ENCODE measurements at regions not wholly inside any gene's neighbourhood (a gene's known extent, or its start where the extent isn't known, plus 50 kb on each side); places are given as distances from the start of the nearest gene placed in this dataset.

DNA sequence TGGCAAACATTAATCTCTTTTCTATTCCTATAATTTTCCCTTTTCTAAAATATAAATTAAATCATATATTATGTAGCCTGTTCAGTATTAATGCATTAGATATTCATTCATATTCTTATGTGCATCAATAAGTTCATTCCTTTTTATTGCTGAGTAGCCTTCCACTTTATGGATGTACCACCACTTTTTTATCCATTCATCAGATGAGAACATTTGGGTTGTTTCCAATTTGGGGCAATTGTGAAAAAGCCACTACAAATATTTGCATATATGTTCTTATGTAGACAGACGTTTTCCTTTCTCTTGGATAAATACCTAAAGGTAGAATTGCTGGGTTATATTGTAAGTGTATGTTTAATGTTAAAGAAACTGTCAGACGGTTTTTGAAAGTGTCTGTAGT is 79.4 kb upstream of the MAPK10 start:
- Histone ChIP-seq H3K27ac (no peak overlapping the region), H3K36me3 (no peaks in the 10 kb centered on the region), H3K4me3 (no peak overlapping the region), H3K4me1 (ENCODE audit: low read depth) (no peaks in the 10 kb centered on the region), H3K9me3 (ENCODE audit: low read depth) (no peaks in the 10 kb centered on the region), H3K27me3 (no peaks in the 10 kb centered on the region)
- TF ChIP-seq CTCF (IDR thresholded peaks at IDR 0.05; ENCODE audit: low read depth, low read length): no peak
- DNase-seq (ENCODE audit: low read depth in 1 of 2, low spot score in 1 of 2): no peak

DNA sequence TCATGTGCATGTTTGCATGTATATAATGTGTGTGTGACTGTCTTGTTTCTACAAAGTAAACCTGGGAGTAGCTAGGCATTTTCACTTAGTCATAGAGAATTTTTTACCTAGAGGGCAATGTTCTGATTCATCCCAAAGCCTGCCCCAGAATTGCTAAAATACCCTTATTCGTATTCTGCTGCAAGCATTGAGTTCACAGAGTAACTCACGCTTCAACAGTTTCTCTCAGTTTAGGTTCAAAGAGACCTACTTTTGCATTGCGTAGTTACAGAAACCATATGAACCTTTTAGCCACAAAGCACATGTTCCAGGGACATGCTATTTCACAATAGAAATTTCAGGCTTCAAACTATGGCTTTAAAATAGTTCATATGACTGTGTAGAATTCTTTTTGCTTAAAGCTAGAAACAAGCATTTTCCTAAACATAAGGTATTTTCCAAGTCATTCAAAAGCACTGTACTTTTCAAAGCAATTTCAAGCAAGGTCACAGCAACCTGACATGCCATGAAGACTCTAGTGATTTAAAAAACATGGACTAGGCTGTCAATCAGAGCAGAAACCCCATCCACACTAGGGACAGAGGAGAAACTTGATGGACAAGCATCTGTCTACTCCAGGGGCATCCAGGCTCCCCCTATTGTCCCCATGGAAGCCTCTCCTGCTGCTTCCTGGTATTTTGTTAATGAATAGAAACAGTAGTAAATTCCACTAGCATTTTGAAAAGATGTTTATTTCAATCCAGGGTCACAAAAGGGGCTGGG is 81.5 kb upstream of the MAPK10 start:
- DNase-seq (ENCODE audit: low read depth in 1 of 2, low spot score in 1 of 2): peak in 1 of 2 donors; percentile 13
- H3K4me1 ChIP-seq (ENCODE audit: low read depth): no peaks in the 10 kb centered on the region
- H3K36me3 ChIP-seq: no peaks in the 10 kb centered on the region
- H3K27ac ChIP-seq: no peak overlapping the region
- H3K9me3 ChIP-seq (ENCODE audit: low read depth): no peaks in the 10 kb centered on the region
- TF ChIP-seq CTCF (IDR thresholded peaks at IDR 0.05; ENCODE audit: low read depth, low read length): no peak
- H3K4me3 ChIP-seq: no peak overlapping the region
- no peaks in the 10 kb centered on the region for H3K27me3 ChIP-seq

DNA sequence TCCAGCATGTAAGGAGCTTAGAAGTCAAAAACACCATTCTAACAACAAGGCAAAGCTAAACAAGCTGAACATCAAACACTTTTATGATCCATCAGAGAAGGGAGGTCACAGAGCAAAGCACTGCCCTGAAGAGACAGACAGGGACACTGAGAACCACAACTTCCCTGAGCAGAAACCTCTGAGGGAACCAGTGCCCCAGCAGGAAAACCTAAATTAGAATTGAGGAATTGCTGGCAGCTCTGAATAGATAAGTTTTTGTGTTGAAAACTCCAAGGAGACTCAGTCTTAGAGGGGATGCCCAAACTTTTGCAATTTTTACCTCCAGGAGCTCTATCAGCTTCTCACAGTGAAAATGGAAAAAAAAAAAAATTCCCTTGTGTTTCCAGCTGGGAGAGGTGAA is 83.0 kb upstream of the MAPK10 start:
- TF ChIP-seq CTCF (IDR thresholded peaks at IDR 0.05; ENCODE audit: low read depth, low read length): no peak
- no peaks in the 10 kb centered on the region for H3K27me3 ChIP-seq
- DNase-seq (ENCODE audit: low read depth in 1 of 2, low spot score in 1 of 2): peak in 1 of 2 donors; percentile 26
- no peaks in the 10 kb centered on the region for H3K4me1 ChIP-seq (ENCODE audit: low read depth)
- H3K4me3 ChIP-seq: no peak overlapping the region
- H3K36me3 ChIP-seq: no peaks in the 10 kb centered on the region
- no peaks in the 10 kb centered on the region for H3K9me3 ChIP-seq (ENCODE audit: low read depth)
- H3K27ac ChIP-seq: no peak overlapping the region

GRCh38 chr4:86443495-86443894 is 83.6 kb upstream of the MAPK10 start:
- H3K27ac ChIP-seq: peak overlapping the region; percentile 30
- H3K36me3 ChIP-seq: no peaks in the 10 kb centered on the region
- no peak for TF ChIP-seq CTCF (IDR thresholded peaks at IDR 0.05; ENCODE audit: low read depth, low read length)
- no peak overlapping the region for H3K4me3 ChIP-seq
- H3K4me1 ChIP-seq (ENCODE audit: low read depth): no peaks in the 10 kb centered on the region
- no peaks in the 10 kb centered on the region for H3K27me3 ChIP-seq
- DNase-seq (ENCODE audit: low read depth in 1 of 2, low spot score in 1 of 2): no peak
- no peaks in the 10 kb centered on the region for H3K9me3 ChIP-seq (ENCODE audit: low read depth)

DNA sequence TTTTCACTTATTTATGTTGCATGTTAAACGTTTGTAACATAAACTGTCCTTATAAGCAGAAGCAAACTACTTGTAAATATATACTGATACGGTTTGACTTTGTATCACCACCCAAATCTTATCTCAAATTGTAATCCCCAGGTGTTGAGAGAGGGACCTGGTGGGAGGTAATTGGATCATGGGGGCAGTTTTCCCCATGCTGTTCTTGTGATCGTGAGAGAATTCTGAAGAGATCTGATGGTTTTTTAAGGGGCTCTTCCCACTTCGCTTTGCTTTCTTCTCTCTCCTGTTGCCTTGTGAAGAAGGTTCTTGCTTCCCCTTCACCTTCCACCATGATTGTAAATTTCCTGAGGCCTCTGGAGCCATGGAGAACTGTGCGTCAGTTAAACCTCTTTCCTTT is 87.1 kb upstream of the MAPK10 start:
- H3K36me3 ChIP-seq: no peaks in the 10 kb centered on the region
- H3K4me3 ChIP-seq: no peak overlapping the region
- DNase-seq (ENCODE audit: low read depth in 1 of 2, low spot score in 1 of 2): no peak
- no peak overlapping the region for H3K27ac ChIP-seq
- H3K27me3 ChIP-seq: no peaks in the 10 kb centered on the region
- H3K9me3 ChIP-seq (ENCODE audit: low read depth): no peaks in the 10 kb centered on the region
- H3K4me1 ChIP-seq (ENCODE audit: low read depth): no peaks in the 10 kb centered on the region
- TF ChIP-seq CTCF (IDR thresholded peaks at IDR 0.05; ENCODE audit: low read depth, low read length): no peak

Data from cardiac muscle cell (in vitro differentiated cells and primary cell).